Vagina (tissue), 2 donors: ENCODE measurements at regions not wholly inside any gene's neighbourhood (a gene's known extent, or its start where the extent isn't known, plus 50 kb on each side); places are given as distances from the start of the nearest gene placed in this dataset.

Experiments used
- POLR2A ChIP-seq, 2 donors: fragments of 450-650 bp; IDR thresholded peaks; one replicate each; pipeline ENCODE4 v1.6.1; 2017; ENCODE audit warnings: antibody characterized with exemption in 2 of 2, mild to moderate bottlenecking in 2 of 2, moderate library complexity in 2 of 2
- TF ChIP-seq, protein P1 (sequence below), 3 experiments: fragments of 450-650 bp in 2 of 3; fragments of 200-600 bp in 1 of 3; sonication (generic) in 1 of 3; IDR thresholded peaks; one replicate each; pipeline ENCODE4 v1.5.1; 2017 to 2019; ENCODE audit warnings: antibody characterized with exemption in 3 of 3, mild to moderate bottlenecking in 2 of 3, moderate library complexity in 2 of 3

DNA sequence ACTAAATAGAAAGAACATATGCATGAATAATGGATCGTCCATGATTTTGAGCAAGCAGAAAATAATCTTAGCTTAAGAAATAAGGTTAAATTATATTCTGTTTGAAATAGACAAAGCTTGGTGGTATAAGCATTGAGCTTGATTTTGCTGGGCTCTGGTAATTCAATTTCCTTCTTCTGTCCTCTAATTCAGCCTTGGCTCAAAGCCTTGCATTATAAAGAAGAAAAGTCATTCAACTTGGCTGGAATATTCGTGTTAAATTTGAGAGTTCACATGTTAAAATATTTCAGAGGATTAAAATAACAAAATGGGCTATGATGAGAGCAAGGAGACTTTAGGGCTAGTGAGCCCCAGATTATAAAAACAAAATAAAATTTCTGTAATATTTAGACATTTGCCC lies 415.4 kb upstream of the PCDH20 start:
- TF ChIP-seq, protein P1, sequence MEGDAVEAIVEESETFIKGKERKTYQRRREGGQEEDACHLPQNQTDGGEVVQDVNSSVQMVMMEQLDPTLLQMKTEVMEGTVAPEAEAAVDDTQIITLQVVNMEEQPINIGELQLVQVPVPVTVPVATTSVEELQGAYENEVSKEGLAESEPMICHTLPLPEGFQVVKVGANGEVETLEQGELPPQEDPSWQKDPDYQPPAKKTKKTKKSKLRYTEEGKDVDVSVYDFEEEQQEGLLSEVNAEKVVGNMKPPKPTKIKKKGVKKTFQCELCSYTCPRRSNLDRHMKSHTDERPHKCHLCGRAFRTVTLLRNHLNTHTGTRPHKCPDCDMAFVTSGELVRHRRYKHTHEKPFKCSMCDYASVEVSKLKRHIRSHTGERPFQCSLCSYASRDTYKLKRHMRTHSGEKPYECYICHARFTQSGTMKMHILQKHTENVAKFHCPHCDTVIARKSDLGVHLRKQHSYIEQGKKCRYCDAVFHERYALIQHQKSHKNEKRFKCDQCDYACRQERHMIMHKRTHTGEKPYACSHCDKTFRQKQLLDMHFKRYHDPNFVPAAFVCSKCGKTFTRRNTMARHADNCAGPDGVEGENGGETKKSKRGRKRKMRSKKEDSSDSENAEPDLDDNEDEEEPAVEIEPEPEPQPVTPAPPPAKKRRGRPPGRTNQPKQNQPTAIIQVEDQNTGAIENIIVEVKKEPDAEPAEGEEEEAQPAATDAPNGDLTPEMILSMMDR (IDR thresholded peaks at IDR 0.05) = no peak
- no peak for TF ChIP-seq POLR2A (IDR thresholded peaks at IDR 0.05)
